ENCODE measurements at regions not wholly inside any gene's neighbourhood (a gene's known extent, or its start where the extent isn't known, plus 50 kb on each side); places are given as distances from the start of the nearest gene placed in this dataset.

- Histone ChIP-seq H3K9ac (no peak overlapping the region), H3K36me3 (no peaks in the 10 kb centered on the region), H3F3A (ENCODE audit: low read depth) (no peaks in the 10 kb centered on the region), H3K4me3 (no peak overlapping the region), H3K27me3 (no peaks in the 10 kb centered on the region), H3K27ac (no peak overlapping the region), H3K4me2 (no peak overlapping the region), H4K20me1 (ENCODE audit: low read depth) (no peaks in the 10 kb centered on the region), H3K9me3 (ENCODE audit: low read depth) (no peaks in the 10 kb centered on the region), H3K79me2 (ENCODE audit: low read depth) (no peaks in the 10 kb centered on the region), H3K4me1 (peaks cover 13% of the 10 kb centered on the region), H2AFZ (replicated peaks) (no peak overlapping the region)
- Mint-ChIP-seq H3K27me3 (ENCODE audit: insufficient read depth, low read depth) (no peaks in the 10 kb centered on the region), H3K4me1 (peaks cover 22% of the 10 kb centered on the region), H3K4me3 (no peak overlapping the region), H3K36me3 (no peaks in the 10 kb centered on the region), H3K9me3 (no peaks in the 10 kb centered on the region), H3K27ac (no peak overlapping the region)
- DNase-seq (ENCODE audit: low spot score): no peak
- TF ChIP-seq CTCF (IDR thresholded peaks at IDR 0.05) (no peak), EZH2phosphoT487 (IDR thresholded peaks at IDR 0.05) (no peak), EZH2 (IDR thresholded peaks at IDR 0.05) (no peak)
Observed at GRCh38 chr6:12467706-12468670, 177.8 kb downstream of the EDN1 start.

- Histone ChIP-seq H3F3A (ENCODE audit: low read depth) (no peaks in the 10 kb centered on the region), H3K27me3 (no peaks in the 10 kb centered on the region), H3K36me3 (no peaks in the 10 kb centered on the region), H2AFZ (replicated peaks) (no peak overlapping the region), H4K20me1 (ENCODE audit: low read depth) (no peaks in the 10 kb centered on the region), H3K4me2 (no peak overlapping the region), H3K4me3 (no peak overlapping the region), H3K27ac (no peak overlapping the region), H3K9ac (no peak overlapping the region), H3K79me2 (ENCODE audit: low read depth) (no peaks in the 10 kb centered on the region), H3K9me3 (ENCODE audit: low read depth) (no peaks in the 10 kb centered on the region), H3K4me1 (peaks cover 17% of the 10 kb centered on the region)
- no peak for TF ChIP-seq EZH2phosphoT487 (IDR thresholded peaks at IDR 0.05)
- no peak for TF ChIP-seq CTCF (IDR thresholded peaks at IDR 0.05)
- TF ChIP-seq EZH2 (IDR thresholded peaks at IDR 0.05): no peak
- DNase-seq (ENCODE audit: low spot score): no peak
- Mint-ChIP-seq H3K36me3 (no peaks in the 10 kb centered on the region), H3K4me3 (no peak overlapping the region), H3K27ac (no peak overlapping the region), H3K4me1 (peaks cover 28% of the 10 kb centered on the region), H3K9me3 (no peaks in the 10 kb centered on the region), H3K27me3 (ENCODE audit: insufficient read depth, low read depth) (no peaks in the 10 kb centered on the region)
Observed at GRCh38 chr6:12472601-12473038, 182.5 kb downstream of the EDN1 start.

GRCh38 chr6:12473494-12473893 lies 183.3 kb downstream of the EDN1 start:
- no peak overlapping the region for H3K27ac Mint-ChIP-seq
- no peak overlapping the region for H3K27ac ChIP-seq
- H3K4me2 ChIP-seq: no peak overlapping the region

More at GRCh38 chr6:12473494-12473893, 183.3 kb downstream of the EDN1 start:
- Mint-ChIP-seq H3K27me3 (ENCODE audit: insufficient read depth, low read depth) (no peaks in the 10 kb centered on the region), H3K36me3 (no peaks in the 10 kb centered on the region), H3K4me3 (no peak overlapping the region), H3K4me1 (peaks cover 28% of the 10 kb centered on the region), H3K9me3 (no peaks in the 10 kb centered on the region)
- Histone ChIP-seq H3K9ac (no peak overlapping the region), H3K4me3 (no peak overlapping the region), H3K36me3 (no peaks in the 10 kb centered on the region), H3F3A (ENCODE audit: low read depth) (no peaks in the 10 kb centered on the region), H3K79me2 (ENCODE audit: low read depth) (no peaks in the 10 kb centered on the region), H3K27me3 (no peaks in the 10 kb centered on the region), H3K9me3 (ENCODE audit: low read depth) (no peaks in the 10 kb centered on the region), H4K20me1 (ENCODE audit: low read depth) (no peaks in the 10 kb centered on the region), H3K4me1 (peaks cover 17% of the 10 kb centered on the region), H2AFZ (replicated peaks) (no peak overlapping the region)
- TF ChIP-seq EZH2 (IDR thresholded peaks at IDR 0.05): no peak
- no peak for TF ChIP-seq CTCF (IDR thresholded peaks at IDR 0.05)
- no peak for TF ChIP-seq EZH2phosphoT487 (IDR thresholded peaks at IDR 0.05)
- peak; percentile 16 for DNase-seq (ENCODE audit: low spot score)
